ENCODE measurements at regions not wholly inside any gene's neighbourhood (a gene's known extent, or its start where the extent isn't known, plus 50 kb on each side); places are given as distances from the start of the nearest gene placed in this dataset.

DNA sequence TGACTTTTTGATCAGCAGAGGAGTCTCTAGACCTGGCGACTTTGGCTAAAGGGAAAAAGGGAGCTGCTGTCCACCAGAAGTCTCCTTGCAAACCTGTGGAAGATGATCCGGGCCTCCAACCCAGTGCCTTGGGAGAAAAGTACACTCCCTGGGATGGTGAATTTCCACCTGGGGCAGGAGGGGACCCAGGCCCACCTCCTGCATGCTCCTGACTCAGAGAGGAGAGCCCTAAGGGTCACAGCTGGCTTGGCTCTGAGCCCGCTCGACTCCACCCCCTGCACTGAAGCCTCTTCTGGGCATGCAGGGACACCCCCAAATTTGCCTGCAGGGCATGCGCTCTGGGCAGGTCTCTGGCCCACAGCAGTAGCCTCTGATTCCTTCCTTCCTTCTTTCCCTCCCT, 66.5 kb downstream of the PDCL3 start:
- TF ChIP-seq NR2F2 (IDR thresholded peaks at IDR 0.05) (no peak), FOXA2 (IDR thresholded peaks at IDR 0.05) (no peak), EGR1 (IDR thresholded peaks at IDR 0.05; ENCODE audit: low read depth in 2 of 2) (no peak)
- H3K4me1 ChIP-seq (ENCODE audit: control insufficient read depth in 4 of 4, insufficient read depth in 4 of 4, low read length in 3 of 4) = no peaks in the 10 kb centered on the region
- no peak overlapping the region for H3K9ac ChIP-seq (ENCODE audit: low read depth in 1 of 2, low read length in 2 of 2)
- H3K27ac ChIP-seq (ENCODE audit: low read depth in 1 of 2, low read length in 2 of 2) = no peak overlapping the region
- DNase-seq (ENCODE audit: low spot score) = no peak
- no peaks in the 10 kb centered on the region for H3K9me3 ChIP-seq (ENCODE audit: control insufficient read depth in 4 of 4, low read length in 3 of 4)
- H3K27me3 ChIP-seq (ENCODE audit: control insufficient read depth in 4 of 4, insufficient read depth in 4 of 4, low read length in 3 of 4) = no peaks in the 10 kb centered on the region
- H3K36me3 ChIP-seq (ENCODE audit: control insufficient read depth in 4 of 4, insufficient read depth in 3 of 4, low read depth in 1 of 4, low read length in 3 of 4) = no peaks in the 10 kb centered on the region
- WGBS = 93% methylated on average over 5 of the region's 5 CpGs
- no peak overlapping the region for H3K4me3 ChIP-seq (ENCODE audit: low read depth in 1 of 3, low read length in 3 of 3)

DNA sequence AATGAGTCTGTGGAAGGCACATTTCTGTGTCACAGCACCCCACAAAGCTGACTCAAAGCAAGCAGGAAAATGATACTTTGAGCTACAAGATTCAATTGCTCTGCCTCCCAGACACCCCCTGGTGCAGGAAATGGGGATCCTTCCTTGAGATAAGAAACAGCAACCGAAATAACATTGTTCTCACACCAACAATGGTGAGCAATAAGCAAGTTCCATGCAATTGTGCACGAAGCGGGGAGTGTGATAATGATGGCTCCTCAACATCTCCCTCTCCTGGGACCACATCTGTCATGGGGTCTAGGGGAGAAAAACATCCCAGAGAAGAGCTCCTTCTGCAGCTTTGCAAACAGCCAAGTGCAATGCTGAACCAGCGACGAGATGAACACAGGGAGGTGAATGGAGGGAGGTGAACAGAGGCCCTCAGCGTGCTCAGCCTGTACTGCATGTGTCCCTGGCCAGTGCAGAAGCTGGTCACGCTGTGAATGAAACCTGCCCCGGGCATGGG, 67.7 kb downstream of the PDCL3 start:
- no peak for DNase-seq (ENCODE audit: low spot score)
- H3K27ac ChIP-seq (ENCODE audit: low read depth in 1 of 2, low read length in 2 of 2) = no peak overlapping the region
- H3K36me3 ChIP-seq (ENCODE audit: control insufficient read depth in 4 of 4, insufficient read depth in 3 of 4, low read depth in 1 of 4, low read length in 3 of 4) = no peaks in the 10 kb centered on the region
- no peak overlapping the region for H3K9ac ChIP-seq (ENCODE audit: low read depth in 1 of 2, low read length in 2 of 2)
- 75% methylated on average over 8 of the region's 8 CpGs for WGBS
- H3K27me3 ChIP-seq (ENCODE audit: control insufficient read depth in 4 of 4, insufficient read depth in 4 of 4, low read length in 3 of 4) = no peaks in the 10 kb centered on the region
- H3K4me1 ChIP-seq (ENCODE audit: control insufficient read depth in 4 of 4, insufficient read depth in 4 of 4, low read length in 3 of 4) = no peaks in the 10 kb centered on the region
- no peak overlapping the region for H3K4me3 ChIP-seq (ENCODE audit: low read depth in 1 of 3, low read length in 3 of 3)
- no peak for TF ChIP-seq EGR1 (IDR thresholded peaks at IDR 0.05; ENCODE audit: low read depth in 2 of 2)
- no peak for TF ChIP-seq TAF1 (conservative IDR thresholded peaks at IDR 0.05)
- no peak for TF ChIP-seq YY1 (IDR thresholded peaks at IDR 0.05)
- no peak for TF ChIP-seq SP1 (IDR thresholded peaks at IDR 0.05)
- no peak for TF ChIP-seq GABPA (IDR thresholded peaks at IDR 0.05 in 1 of 2, conservative IDR thresholded peaks at IDR 0.05 in 1 of 2)
- TF ChIP-seq NR2F2 (IDR thresholded peaks at IDR 0.05) = no peak
- TF ChIP-seq HNF4G (IDR thresholded peaks at IDR 0.05) = no peak
- TF ChIP-seq, protein P1, sequence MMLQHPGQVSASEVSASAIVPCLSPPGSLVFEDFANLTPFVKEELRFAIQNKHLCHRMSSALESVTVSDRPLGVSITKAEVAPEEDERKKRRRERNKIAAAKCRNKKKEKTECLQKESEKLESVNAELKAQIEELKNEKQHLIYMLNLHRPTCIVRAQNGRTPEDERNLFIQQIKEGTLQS (IDR thresholded peaks at IDR 0.05) = no peak
- TF ChIP-seq, protein P2, sequence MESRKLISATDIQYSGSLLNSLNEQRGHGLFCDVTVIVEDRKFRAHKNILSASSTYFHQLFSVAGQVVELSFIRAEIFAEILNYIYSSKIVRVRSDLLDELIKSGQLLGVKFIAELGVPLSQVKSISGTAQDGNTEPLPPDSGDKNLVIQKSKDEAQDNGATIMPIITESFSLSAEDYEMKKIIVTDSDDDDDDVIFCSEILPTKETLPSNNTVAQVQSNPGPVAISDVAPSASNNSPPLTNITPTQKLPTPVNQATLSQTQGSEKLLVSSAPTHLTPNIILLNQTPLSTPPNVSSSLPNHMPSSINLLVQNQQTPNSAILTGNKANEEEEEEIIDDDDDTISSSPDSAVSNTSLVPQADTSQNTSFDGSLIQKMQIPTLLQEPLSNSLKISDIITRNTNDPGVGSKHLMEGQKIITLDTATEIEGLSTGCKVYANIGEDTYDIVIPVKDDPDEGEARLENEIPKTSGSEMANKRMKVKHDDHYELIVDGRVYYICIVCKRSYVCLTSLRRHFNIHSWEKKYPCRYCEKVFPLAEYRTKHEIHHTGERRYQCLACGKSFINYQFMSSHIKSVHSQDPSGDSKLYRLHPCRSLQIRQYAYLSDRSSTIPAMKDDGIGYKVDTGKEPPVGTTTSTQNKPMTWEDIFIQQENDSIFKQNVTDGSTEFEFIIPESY (IDR thresholded peaks at IDR 0.05) = no peak
- no peak for TF ChIP-seq MAX (IDR thresholded peaks at IDR 0.05)
- TF ChIP-seq, protein P3, sequence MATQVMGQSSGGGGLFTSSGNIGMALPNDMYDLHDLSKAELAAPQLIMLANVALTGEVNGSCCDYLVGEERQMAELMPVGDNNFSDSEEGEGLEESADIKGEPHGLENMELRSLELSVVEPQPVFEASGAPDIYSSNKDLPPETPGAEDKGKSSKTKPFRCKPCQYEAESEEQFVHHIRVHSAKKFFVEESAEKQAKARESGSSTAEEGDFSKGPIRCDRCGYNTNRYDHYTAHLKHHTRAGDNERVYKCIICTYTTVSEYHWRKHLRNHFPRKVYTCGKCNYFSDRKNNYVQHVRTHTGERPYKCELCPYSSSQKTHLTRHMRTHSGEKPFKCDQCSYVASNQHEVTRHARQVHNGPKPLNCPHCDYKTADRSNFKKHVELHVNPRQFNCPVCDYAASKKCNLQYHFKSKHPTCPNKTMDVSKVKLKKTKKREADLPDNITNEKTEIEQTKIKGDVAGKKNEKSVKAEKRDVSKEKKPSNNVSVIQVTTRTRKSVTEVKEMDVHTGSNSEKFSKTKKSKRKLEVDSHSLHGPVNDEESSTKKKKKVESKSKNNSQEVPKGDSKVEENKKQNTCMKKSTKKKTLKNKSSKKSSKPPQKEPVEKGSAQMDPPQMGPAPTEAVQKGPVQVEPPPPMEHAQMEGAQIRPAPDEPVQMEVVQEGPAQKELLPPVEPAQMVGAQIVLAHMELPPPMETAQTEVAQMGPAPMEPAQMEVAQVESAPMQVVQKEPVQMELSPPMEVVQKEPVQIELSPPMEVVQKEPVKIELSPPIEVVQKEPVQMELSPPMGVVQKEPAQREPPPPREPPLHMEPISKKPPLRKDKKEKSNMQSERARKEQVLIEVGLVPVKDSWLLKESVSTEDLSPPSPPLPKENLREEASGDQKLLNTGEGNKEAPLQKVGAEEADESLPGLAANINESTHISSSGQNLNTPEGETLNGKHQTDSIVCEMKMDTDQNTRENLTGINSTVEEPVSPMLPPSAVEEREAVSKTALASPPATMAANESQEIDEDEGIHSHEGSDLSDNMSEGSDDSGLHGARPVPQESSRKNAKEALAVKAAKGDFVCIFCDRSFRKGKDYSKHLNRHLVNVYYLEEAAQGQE (IDR thresholded peaks at IDR 0.05) = no peak
- TF ChIP-seq JUND (IDR thresholded peaks at IDR 0.05) = no peak
- no peak for TF ChIP-seq FOXA2 (IDR thresholded peaks at IDR 0.05)
- no peak for TF ChIP-seq RXRA (IDR thresholded peaks at IDR 0.05)
- no peak for TF ChIP-seq FOXA1 (IDR thresholded peaks at IDR 0.05)
- TF ChIP-seq RAD21 (IDR thresholded peaks at IDR 0.05) = no peak
- TF ChIP-seq CTCF (IDR thresholded peaks at IDR 0.05; ENCODE audit: low read depth, low read length, missing input control) = no peak
- no peak for TF ChIP-seq HNF4A (conservative IDR thresholded peaks at IDR 0.05)
- no peaks in the 10 kb centered on the region for H3K9me3 ChIP-seq (ENCODE audit: control insufficient read depth in 4 of 4, low read length in 3 of 4)
